A673 (cell line): ENCODE measurements at regions not wholly inside any gene's neighbourhood (a gene's known extent, or its start where the extent isn't known, plus 50 kb on each side); places are given as distances from the start of the nearest gene placed in this dataset.
"Not testable (repeated sequence)": the region's sequence is repeated elsewhere in the genome, so short reads cannot be mapped to it uniquely, and the experiment has no call there.

ENCODE experiments used
- BruUV-seq: library from RNA; stranded (reverse); fragments of 400-500 nt; replicated peaks from 2 replicates; lab custom pipeline; 2021; lab: Mats Ljungman, UMichigan
- CTCF ChIA-PET: fragments of 300-600 bp; sonication (Branson Sonifier 250); formaldehyde crosslinking; loops from one replicate; lab custom pipeline; 2022; ENCODE audit warnings: antibody characterized with exemption; lab: Charles Lee
- POLR2A ChIA-PET: fragments of 300-600 bp; sonication (Branson Sonifier 250); formaldehyde crosslinking; loops from one replicate; lab custom pipeline; 2022; ENCODE audit warnings: antibody characterized with exemption; ENCODE audit not compliant: low non-redundant PET; lab: Charles Lee
- DNase-seq: peaks from one replicate; pipeline ENCODE4 v3.0.0-alpha.2; 2015; ENCODE audit warnings: low spot score
- H3K27ac ChIP-seq: fragments of 200-600 bp; sonication (generic); 2 replicates; pipeline ENCODE4 v1.5.1; 2016; ENCODE audit warnings: mixed run types, low read depth, mild to moderate bottlenecking, mixed read lengths, antibody characterized with exemption, low read length; ENCODE audit not compliant: poor library complexity, severe bottlenecking
- H3K27me3 ChIP-seq: fragments of 200-600 bp; sonication (generic); replicated peaks from 2 replicates; pipeline ENCODE4 v1.6.1; 2017; ENCODE audit warnings: mixed run types, low read depth, mild to moderate bottlenecking, mixed read lengths, antibody characterized with exemption, low read length; ENCODE audit not compliant: insufficient read depth, poor library complexity
- H3K36me3 ChIP-seq: fragments of 200-600 bp; sonication (generic); 2 replicates; pipeline ENCODE4 v1.6.1; 2016; ENCODE audit warnings: mixed run types, mild to moderate bottlenecking, mixed read lengths, antibody characterized with exemption, low read length; ENCODE audit not compliant: insufficient read depth, poor library complexity, severe bottlenecking
- H3K4me1 ChIP-seq: fragments of 200-600 bp; sonication (generic); 2 replicates; pipeline ENCODE4 v1.6.1; 2017; ENCODE audit warnings: mixed run types, mild to moderate bottlenecking, mixed read lengths, antibody characterized with exemption, low read length; ENCODE audit not compliant: insufficient read depth, poor library complexity, severe bottlenecking
- H3K4me3 ChIP-seq: fragments of 200-600 bp; sonication (generic); 2 replicates; pipeline ENCODE4 v1.5.1; 2016; ENCODE audit warnings: low read depth, mixed run types, mild to moderate bottlenecking, mixed read lengths, low read length; ENCODE audit not compliant: poor library complexity, severe bottlenecking
- H3K9me3 ChIP-seq: fragments of 200-600 bp; sonication (generic); 2 replicates; pipeline ENCODE4 v1.6.1; 2016; ENCODE audit warnings: mixed run types, low read depth, mild to moderate bottlenecking, mixed read lengths, antibody characterized with exemption, low read length; ENCODE audit not compliant: poor library complexity, severe bottlenecking
- EZH2 ChIP-seq: fragments of 200-600 bp; sonication (generic); IDR thresholded peaks from 2 replicates; pipeline ENCODE4 v1.6.1; 2017; ENCODE audit warnings: borderline replicate concordance, low read depth, mild to moderate bottlenecking, mixed read lengths, antibody characterized with exemption, low read length; ENCODE audit not compliant: poor library complexity, severe bottlenecking
- intact Hi-C: fragments of 100-400 bp; cut with micrococcal nuclease; formaldehyde crosslinking; loops from one replicate; pipeline ENCODE4 v1.10.0; 2022; ENCODE audit not compliant: unreplicated experiment
- TF ChIP-seq, protein P1 (sequence below): fragments of 300-800, 200-600 bp; sonication (generic); conservative IDR thresholded peaks from 2 replicates; pipeline ENCODE4 v1.5.1; 2017; ENCODE audit warnings: low read depth, mild to moderate bottlenecking, antibody characterized with exemption, low read length, moderate library complexity, mixed read lengths

DNA sequence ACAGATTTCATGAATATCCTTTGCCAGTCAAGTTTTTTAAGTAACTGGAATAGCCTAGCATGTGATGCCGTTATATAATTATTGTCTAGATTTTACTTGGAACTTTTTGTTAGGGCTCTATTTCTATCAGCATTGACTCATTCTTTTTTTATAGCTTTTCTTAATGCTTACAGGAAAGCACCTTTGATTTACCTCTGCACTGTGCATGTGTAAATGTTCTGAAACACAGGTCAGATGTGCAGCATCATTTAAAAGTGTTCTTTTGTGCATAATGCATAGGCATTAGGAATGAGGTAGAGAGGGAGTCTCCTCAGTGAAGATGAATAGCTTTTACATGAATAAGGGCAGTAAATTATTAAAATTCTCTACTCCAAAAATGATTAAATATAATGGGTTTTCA lies 669.3 kb upstream of the MBL2 start:
- no peak for TF ChIP-seq EZH2
- intact Hi-C loops, result no loop called here
- Histone ChIP-seq H3K9me3 (no peaks in the 10 kb centered on the region), H3K4me1 (no peaks in the 10 kb centered on the region), H3K4me3 (no peak overlapping the region), H3K36me3 (no peaks in the 10 kb centered on the region), H3K27me3 (no peaks in the 10 kb centered on the region), H3K27ac (no peak overlapping the region)
- no TSS peak for BruUV-seq
- DNase-seq, result no peak
- ChIA-PET POLR2A (no interaction called here), CTCF (no interaction called here)

DNA sequence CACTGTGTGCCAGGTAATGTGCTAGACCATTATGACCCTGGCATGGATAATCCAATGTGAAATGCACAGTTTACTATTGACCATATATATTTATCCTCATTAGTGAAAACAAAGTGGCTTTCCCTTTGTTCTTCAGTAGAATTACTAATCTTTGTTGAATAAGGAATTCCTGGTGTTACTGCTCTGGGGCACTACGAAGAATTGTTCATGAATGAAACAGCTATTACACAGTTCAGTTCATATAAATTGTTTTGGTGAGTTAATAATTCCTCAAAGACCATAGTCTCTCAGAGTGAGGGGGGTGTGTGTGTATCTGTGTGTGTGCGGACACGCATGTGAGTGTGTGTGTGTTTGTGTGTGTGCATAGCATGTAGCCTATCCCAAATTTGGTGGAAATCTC lies 668.0 kb upstream of the MBL2 start:
- TF ChIP-seq, protein P1, sequence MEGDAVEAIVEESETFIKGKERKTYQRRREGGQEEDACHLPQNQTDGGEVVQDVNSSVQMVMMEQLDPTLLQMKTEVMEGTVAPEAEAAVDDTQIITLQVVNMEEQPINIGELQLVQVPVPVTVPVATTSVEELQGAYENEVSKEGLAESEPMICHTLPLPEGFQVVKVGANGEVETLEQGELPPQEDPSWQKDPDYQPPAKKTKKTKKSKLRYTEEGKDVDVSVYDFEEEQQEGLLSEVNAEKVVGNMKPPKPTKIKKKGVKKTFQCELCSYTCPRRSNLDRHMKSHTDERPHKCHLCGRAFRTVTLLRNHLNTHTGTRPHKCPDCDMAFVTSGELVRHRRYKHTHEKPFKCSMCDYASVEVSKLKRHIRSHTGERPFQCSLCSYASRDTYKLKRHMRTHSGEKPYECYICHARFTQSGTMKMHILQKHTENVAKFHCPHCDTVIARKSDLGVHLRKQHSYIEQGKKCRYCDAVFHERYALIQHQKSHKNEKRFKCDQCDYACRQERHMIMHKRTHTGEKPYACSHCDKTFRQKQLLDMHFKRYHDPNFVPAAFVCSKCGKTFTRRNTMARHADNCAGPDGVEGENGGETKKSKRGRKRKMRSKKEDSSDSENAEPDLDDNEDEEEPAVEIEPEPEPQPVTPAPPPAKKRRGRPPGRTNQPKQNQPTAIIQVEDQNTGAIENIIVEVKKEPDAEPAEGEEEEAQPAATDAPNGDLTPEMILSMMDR, result no peak
- no peak for TF ChIP-seq EZH2
- no peaks in the 10 kb centered on the region for H3K27me3 ChIP-seq
- H3K9me3 ChIP-seq, result no peaks in the 10 kb centered on the region
- H3K27ac ChIP-seq, result no peak overlapping the region
- no peaks in the 10 kb centered on the region for H3K4me1 ChIP-seq
- no peak overlapping the region for H3K4me3 ChIP-seq
- DNase-seq, result no peak
- POLR2A ChIA-PET, result no interaction called here
- no TSS peak for BruUV-seq
- no peaks in the 10 kb centered on the region for H3K36me3 ChIP-seq
- intact Hi-C loops, result no loop called here
- CTCF ChIA-PET, result no interaction called here

DNA sequence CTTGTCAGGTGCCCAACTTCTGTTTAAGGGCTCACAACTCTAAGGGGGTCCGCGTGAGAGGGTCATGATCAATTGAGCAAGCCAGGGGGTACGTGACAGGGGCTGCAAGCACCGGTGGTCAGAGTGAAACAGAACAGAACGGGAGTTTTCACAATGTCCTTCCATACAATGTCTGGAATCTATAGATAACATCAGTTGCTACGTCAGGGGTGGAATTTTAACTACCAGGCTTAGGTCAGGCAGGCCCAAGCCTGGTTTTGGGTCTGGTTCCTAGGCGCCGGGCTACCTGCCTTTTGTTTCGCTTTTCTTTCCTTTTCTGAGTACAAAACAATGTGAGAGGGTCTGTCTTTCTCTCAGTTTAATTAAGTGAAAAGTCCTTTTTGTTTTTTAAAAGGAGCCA lies 666.5 kb upstream of the MBL2 start:
- POLR2A ChIA-PET, H3K36me3 ChIP-seq, H3K9me3 ChIP-seq, DNase-seq, intact Hi-C loops, H3K4me1 ChIP-seq, CTCF ChIA-PET, H3K4me3 ChIP-seq, BruUV-seq, H3K27me3 ChIP-seq, H3K27ac ChIP-seq: not testable (repeated sequence)

DNA sequence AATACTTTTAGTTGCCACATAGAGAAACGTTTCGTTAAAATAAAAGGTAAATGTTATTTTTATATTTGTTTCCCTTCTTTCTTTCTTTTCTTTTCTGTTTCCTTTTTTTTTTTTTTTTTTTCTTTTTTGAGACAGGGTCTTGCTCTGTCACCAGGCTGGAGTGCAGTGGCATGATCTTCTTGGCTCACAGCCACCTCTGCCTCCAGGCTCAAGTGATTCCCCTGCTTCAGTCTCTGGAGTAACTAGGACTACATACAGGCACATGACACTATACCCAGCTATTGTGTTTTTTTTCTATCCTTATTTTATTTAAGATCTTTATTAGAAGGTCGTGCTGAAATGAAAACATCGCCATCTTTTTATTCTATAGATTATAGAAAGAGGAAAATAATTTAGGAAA lies 661.8 kb upstream of the MBL2 start:
- Histone ChIP-seq H3K4me1 (no peaks in the 10 kb centered on the region), H3K27ac (no peak overlapping the region), H3K27me3 (no peaks in the 10 kb centered on the region), H3K36me3 (no peaks in the 10 kb centered on the region), H3K4me3 (no peak overlapping the region), H3K9me3 (peaks cover 9% of the 10 kb centered on the region)
- TF ChIP-seq EZH2, result no peak
- TF ChIP-seq, protein P1, result no peak
- CTCF ChIA-PET, result no interaction called here
- BruUV-seq, result no TSS peak
- intact Hi-C loops, result no loop called here
- DNase-seq, result no peak
- POLR2A ChIA-PET, result no interaction called here
